Right lobe of liver (tissue), 6 donors: ENCODE measurements at regions not wholly inside any gene's neighbourhood (a gene's known extent, or its start where the extent isn't known, plus 50 kb on each side); places are given as distances from the start of the nearest gene placed in this dataset.

ENCODE experiments used
- ATAC-seq, 4 donors: fragments of 200-7000 bp; cut with Tn5 transposase; one replicate each; pipeline ENCODE4 v1.9.1; 2020; ENCODE audit warnings: mild to moderate bottlenecking in 4 of 4, moderate library complexity in 4 of 4
- DNase-seq, 3 donors: peaks; one replicate each; pipeline ENCODE4 v3.0.0-alpha.2; 2020
- H3K27ac ChIP-seq, 3 donors: fragments of 200-600 bp; one replicate each; pipeline ENCODE4 v1.8.0; 2022
- H3K27me3 ChIP-seq, 2 donors: fragments of 200-600 bp; one replicate each; pipeline ENCODE4 v1.8.0; 2022
- H3K36me3 ChIP-seq, 4 donors: fragments of 200-600 bp; sonication (generic) in 1 of 4; one replicate each; pipeline versions ENCODE4 v1.5.1 to v1.8.0; 2017 to 2022; ENCODE audit warnings: control low read depth in 1 of 4
- H3K4me1 ChIP-seq, 4 donors: fragments of 200-600 bp; sonication (generic) in 1 of 4; one replicate each; pipeline versions ENCODE4 v1.5.1 to v1.8.0; 2017 to 2022; ENCODE audit warnings: control low read depth in 1 of 4
- H3K4me3 ChIP-seq, 3 donors: fragments of 200-600 bp; one replicate each; pipeline ENCODE4 v1.8.0; 2022
- H3K9me3 ChIP-seq, 4 donors: fragments of 200-600 bp; sonication (generic) in 1 of 4; one replicate each; pipeline versions ENCODE4 v1.5.1 to v1.8.0; 2017 to 2022; ENCODE audit warnings: control low read depth in 1 of 4
- POLR2A ChIP-seq: fragments of 450-650 bp; IDR thresholded peaks from one replicate; pipeline ENCODE4 v1.6.1; 2017; ENCODE audit warnings: antibody characterized with exemption, mild to moderate bottlenecking
- WGBS: methylation state at CpG from one replicate; pipeline ENCODE4 v1.1.6; 2018; ENCODE audit warnings: low coverage, low lambda C conversion rate; ENCODE audit not compliant: insufficient coverage; ENCODE audit errors: missing lambda C conversion rate; 5-methylcytosine and 5-hydroxymethylcytosine counted together
- intact Hi-C, 2 donors: fragments of 100-400 bp; cut with DNase I; formaldehyde crosslinking; loops; one replicate each; pipeline versions ENCODE4 v1.11.2 to v1.14.1; 2022
- TF ChIP-seq, protein P1 (sequence below), 4 donors: fragments of 200-600 bp in 3 of 4; fragments of 450-650 bp in 1 of 4; IDR thresholded peaks; one replicate each; pipeline versions ENCODE4 v1.5.1 to v1.8.0; 2016 to 2022; ENCODE audit warnings: antibody characterized with exemption in 4 of 4, mild to moderate bottlenecking in 2 of 4
- donor health status: DM: no; HTN: yes; CAD: no.
- donor health status: DM: no; HTN: no; CAD: no.
- donor health status: DM: no; HTN: no; CAD: no.
- donor health status: DM: no; HTN: yes; CAD: no.
- donor health status: DM: no; HTN: yes; CAD: no.

GRCh38 chr9:109845226-109845625 lies 65.2 kb downstream of the PALM2AKAP2 start:
- intact Hi-C loops = no loop called here

DNA sequence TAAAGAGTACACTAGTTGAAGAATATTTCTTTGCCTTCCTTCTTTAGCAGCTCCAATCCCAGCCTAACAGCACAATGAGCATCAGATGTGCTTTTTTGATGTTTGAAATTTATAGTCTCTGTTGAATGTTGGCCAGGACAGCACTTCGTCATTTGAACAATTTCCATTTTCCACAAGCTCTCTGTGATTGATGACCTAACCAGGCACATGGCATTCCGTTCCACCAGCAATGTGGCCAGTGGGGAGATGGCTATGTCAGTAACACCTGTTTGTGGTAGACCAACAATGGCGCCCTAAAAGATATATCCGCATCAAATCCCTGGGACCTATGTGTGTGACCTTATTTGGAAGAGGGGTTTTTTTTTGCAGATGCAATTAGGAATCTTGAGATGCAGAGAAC lies 66.8 kb downstream of the PALM2AKAP2 start:
- 81% methylated on average over 4 of the region's 4 CpGs for WGBS

More at GRCh38 chr9:109845226-109845625, 65.2 kb downstream of the PALM2AKAP2 start:
- DNase-seq = no peak
- Histone ChIP-seq H3K9me3 (no peaks in the 10 kb centered on the region), H3K4me1 (peaks cover 0 to 5% (median 0%) of the 10 kb centered on the region in 4 donors), H3K27ac (no peak overlapping the region), H3K36me3 (no peaks in the 10 kb centered on the region), H3K27me3 (no peaks in the 10 kb centered on the region), H3K4me3 (no peak overlapping the region)
- WGBS = 100% methylated on average over 1 of the region's 2 CpGs
- no peak for TF ChIP-seq POLR2A
- TF ChIP-seq, protein P1, sequence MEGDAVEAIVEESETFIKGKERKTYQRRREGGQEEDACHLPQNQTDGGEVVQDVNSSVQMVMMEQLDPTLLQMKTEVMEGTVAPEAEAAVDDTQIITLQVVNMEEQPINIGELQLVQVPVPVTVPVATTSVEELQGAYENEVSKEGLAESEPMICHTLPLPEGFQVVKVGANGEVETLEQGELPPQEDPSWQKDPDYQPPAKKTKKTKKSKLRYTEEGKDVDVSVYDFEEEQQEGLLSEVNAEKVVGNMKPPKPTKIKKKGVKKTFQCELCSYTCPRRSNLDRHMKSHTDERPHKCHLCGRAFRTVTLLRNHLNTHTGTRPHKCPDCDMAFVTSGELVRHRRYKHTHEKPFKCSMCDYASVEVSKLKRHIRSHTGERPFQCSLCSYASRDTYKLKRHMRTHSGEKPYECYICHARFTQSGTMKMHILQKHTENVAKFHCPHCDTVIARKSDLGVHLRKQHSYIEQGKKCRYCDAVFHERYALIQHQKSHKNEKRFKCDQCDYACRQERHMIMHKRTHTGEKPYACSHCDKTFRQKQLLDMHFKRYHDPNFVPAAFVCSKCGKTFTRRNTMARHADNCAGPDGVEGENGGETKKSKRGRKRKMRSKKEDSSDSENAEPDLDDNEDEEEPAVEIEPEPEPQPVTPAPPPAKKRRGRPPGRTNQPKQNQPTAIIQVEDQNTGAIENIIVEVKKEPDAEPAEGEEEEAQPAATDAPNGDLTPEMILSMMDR (IDR thresholded peaks at IDR 0.05) = no peak
- no peak for ATAC-seq

GRCh38 chr9:109852556-109852955 lies 72.6 kb downstream of the PALM2AKAP2 start:
- Histone ChIP-seq H3K27ac (no peak overlapping the region), H3K4me1 (no peaks in the 10 kb centered on the region), H3K9me3 (no peaks in the 10 kb centered on the region), H3K4me3 (no peak overlapping the region), H3K27me3 (no peaks in the 10 kb centered on the region), H3K36me3 (no peaks in the 10 kb centered on the region)
- TF ChIP-seq POLR2A = no peak
- TF ChIP-seq, protein P1 (IDR thresholded peaks at IDR 0.05) = no peak
- no peak for ATAC-seq
- DNase-seq = no peak
- intact Hi-C loops = no loop called here
- 79% methylated on average over 2 of the region's 2 CpGs for WGBS

More for the DNA sequence above, 66.8 kb downstream of the PALM2AKAP2 start:
- Histone ChIP-seq H3K36me3 (no peaks in the 10 kb centered on the region), H3K4me1 (peaks cover 0 to 5% (median 0%) of the 10 kb centered on the region in 4 donors), H3K9me3 (no peaks in the 10 kb centered on the region), H3K4me3 (no peak overlapping the region), H3K27ac (no peak overlapping the region), H3K27me3 (no peaks in the 10 kb centered on the region)
- ATAC-seq = no peak
- DNase-seq = no peak
- no peak for TF ChIP-seq POLR2A
- TF ChIP-seq, protein P1 (IDR thresholded peaks at IDR 0.05) = no peak
- intact Hi-C loops = no loop called here

DNA sequence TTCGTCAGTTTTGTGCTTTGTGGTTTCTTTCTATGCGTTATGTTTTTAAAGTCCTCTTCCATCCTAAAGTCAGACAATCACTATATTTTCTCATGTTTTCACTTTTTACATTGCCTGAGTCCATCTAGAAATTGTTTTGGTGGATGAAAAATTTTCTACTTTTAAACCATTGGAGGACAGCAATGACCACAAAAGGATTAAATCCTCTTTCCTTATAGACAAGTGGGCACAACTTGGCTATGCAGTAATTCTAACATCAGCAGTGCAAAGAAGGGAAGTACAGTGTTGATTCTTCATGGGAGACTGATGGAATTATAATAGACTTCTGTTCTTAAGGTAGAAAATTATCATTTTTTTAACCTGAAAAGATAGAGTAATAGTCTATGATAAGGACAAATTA lies 75.5 kb downstream of the PALM2AKAP2 start:
- H3K27me3 ChIP-seq = no peaks in the 10 kb centered on the region
- DNase-seq (no peak), ATAC-seq (no peak)
- intact Hi-C loops = no loop called here
- H3K9me3 ChIP-seq = no peaks in the 10 kb centered on the region
- H3K36me3 ChIP-seq = no peaks in the 10 kb centered on the region
- no peaks in the 10 kb centered on the region for H3K4me1 ChIP-seq
- no peak overlapping the region for H3K4me3 ChIP-seq
- no peak for TF ChIP-seq POLR2A
- TF ChIP-seq, protein P1 (IDR thresholded peaks at IDR 0.05) = no peak
- WGBS = 73% methylated on average over 2 of the region's 2 CpGs
- no peak overlapping the region for H3K27ac ChIP-seq

DNA sequence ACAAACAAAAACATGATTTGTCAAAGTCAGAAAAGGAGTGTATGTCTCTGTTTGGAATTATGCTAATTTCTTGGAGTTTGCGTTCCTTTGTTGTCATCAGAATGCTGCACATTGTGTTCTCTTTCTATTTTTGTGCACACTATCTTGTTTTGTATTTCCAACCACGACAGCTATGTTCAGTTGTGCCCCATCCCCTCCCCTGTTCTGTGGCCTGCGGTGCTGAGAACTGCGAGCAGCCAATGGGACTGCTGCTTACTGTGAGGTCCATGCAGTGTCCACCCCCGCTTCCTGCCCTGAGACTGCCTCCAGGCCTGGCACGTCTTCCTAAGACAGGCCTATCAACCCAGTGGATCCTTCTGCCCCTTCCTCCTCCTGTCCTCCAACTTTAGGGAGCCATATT lies 76.8 kb downstream of the PALM2AKAP2 start:
- Histone ChIP-seq H3K27me3 (no peaks in the 10 kb centered on the region), H3K4me1 (no peaks in the 10 kb centered on the region), H3K27ac (no peak overlapping the region), H3K9me3 (no peaks in the 10 kb centered on the region), H3K4me3 (no peak overlapping the region), H3K36me3 (no peaks in the 10 kb centered on the region)
- WGBS = 81% methylated on average over 6 of the region's 6 CpGs
- DNase-seq = no peak
- peak in 3 of 4 donors; percentile 36 to 72 (median 49) for ATAC-seq
- no peak for TF ChIP-seq POLR2A
- TF ChIP-seq, protein P1 (IDR thresholded peaks at IDR 0.05) = no peak
- intact Hi-C loops = no loop called here
